Muscle layer of colon (tissue), 2 donors: ENCODE measurements at regions not wholly inside any gene's neighbourhood (a gene's known extent, or its start where the extent isn't known, plus 50 kb on each side); places are given as distances from the start of the nearest gene placed in this dataset.
"Not testable (repeated sequence)": the region's sequence is repeated elsewhere in the genome, so short reads cannot be mapped to it uniquely, and the experiment has no call there.

Source experiments
- H3K27ac ChIP-seq: one replicate; pipeline ENCODE4 v1.7.0; 2013; ENCODE audit warnings: low read depth, mild to moderate bottlenecking, low read length, moderate library complexity
- H3K27me3 ChIP-seq, 2 donors: one replicate each; pipeline ENCODE4 v1.7.0; 2013; ENCODE audit warnings: low read length in 2 of 2, mild to moderate bottlenecking in 2 of 2; ENCODE audit not compliant: insufficient read depth in 2 of 2, control insufficient read depth in 1 of 2
- H3K36me3 ChIP-seq: one replicate; pipeline ENCODE4 v1.7.0; 2013; ENCODE audit warnings: mild to moderate bottlenecking, low read length; ENCODE audit not compliant: insufficient read depth
- H3K4me1 ChIP-seq: one replicate; pipeline ENCODE4 v1.7.0; 2013; ENCODE audit warnings: mild to moderate bottlenecking, low read length; ENCODE audit not compliant: insufficient read depth
- H3K4me3 ChIP-seq, 2 donors: one replicate each; pipeline ENCODE4 v1.7.0; 2013; ENCODE audit warnings: low read length in 2 of 2, low read depth in 1 of 2, mild to moderate bottlenecking in 1 of 2, moderate library complexity in 1 of 2
- H3K9ac ChIP-seq: one replicate; pipeline ENCODE4 v1.7.0; 2013; ENCODE audit warnings: low read length
- H3K9me3 ChIP-seq: one replicate; pipeline ENCODE4 v1.7.0; 2013; ENCODE audit warnings: mild to moderate bottlenecking, low read length
- donor health status: abdominal sarcoma.
- donor health status: Adenocarcinoma of cecum.

DNA sequence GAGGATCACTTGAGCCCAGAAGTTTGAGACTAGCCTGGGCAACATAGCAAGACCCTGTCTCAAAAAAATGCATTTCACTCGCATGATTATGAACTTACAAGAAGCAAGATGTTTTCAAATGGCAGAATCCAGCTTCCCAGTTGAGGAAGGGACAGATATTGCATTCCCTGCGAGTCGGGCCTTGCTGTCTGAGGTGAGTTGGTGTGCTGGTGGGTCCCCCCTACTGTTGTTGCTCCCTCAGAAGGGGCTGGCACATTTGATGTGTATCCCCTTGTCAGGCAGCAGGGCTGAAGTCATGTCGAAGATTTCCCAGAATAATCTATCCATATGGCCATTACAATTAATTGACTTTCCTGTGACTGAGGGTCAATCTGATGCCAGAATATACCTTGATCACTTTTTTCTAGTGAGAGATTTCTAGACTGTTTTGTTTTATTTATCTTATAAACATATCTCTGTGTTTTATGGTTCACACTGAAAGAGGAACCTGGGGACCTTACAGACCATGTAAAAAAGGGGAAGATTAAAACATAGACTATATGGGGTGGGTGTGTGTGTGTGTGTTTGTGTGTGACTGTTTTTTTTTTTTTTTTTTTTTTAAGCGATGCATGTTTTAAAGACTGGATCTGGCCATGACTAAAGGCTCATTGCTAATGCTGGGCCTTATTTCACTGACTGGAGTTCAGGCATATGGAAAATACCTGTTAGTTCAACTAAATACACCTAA is 112.1 kb upstream of the MRPS22 start:
- H3K4me1 ChIP-seq: peaks cover 12% of the 10 kb centered on the region
- no peak overlapping the region for H3K9ac ChIP-seq
- no peaks in the 10 kb centered on the region for H3K9me3 ChIP-seq
- no peak overlapping the region for H3K4me3 ChIP-seq
- H3K36me3 ChIP-seq: no peaks in the 10 kb centered on the region
- no peaks in the 10 kb centered on the region for H3K27me3 ChIP-seq
- no peak overlapping the region for H3K27ac ChIP-seq

DNA sequence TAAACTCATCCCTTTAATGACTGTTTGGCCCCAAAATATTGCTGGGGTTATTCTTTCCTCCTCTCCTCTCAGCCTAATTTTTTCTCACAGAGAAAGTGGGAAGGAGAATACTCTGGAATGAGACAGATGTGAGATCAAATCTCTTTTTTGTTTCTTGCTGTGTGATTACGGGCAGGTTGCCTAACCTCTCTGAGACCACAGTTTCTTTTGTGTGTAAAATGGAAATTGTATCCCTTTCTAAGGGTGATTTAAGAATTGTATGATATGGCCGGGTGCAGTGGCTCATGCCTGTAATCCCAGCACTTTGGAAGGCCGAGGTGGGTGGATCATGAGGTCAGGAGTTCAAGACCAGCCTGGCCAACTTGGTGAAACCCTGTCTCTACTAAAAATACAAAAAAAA is 111.5 kb upstream of the MRPS22 start:
- not testable (repeated sequence) for H3K4me1 ChIP-seq, H3K36me3 ChIP-seq, H3K27ac ChIP-seq, H3K9ac ChIP-seq, H3K27me3 ChIP-seq, H3K9me3 ChIP-seq, H3K4me3 ChIP-seq

DNA sequence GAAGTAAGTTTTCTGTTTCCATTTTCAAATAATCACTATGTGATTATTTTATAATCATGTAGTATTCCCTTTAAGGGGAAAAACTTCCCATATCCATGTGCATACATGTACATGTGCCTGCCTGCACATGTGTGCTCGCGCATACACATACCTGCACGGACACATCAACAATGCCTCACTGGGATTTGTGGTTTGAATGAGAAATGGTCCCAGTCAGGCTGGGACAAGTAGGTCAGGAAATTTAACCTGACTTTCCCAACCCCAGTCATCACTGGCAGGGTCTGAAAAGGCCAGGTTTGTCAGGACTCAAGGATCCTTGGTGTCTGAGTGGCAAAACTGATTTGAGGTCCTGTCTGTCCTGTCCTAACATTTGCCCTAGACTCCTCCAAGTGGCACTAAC is 109.3 kb upstream of the MRPS22 start:
- Histone ChIP-seq H3K9me3 (no peaks in the 10 kb centered on the region), H3K4me1 (no peaks in the 10 kb centered on the region), H3K36me3 (no peaks in the 10 kb centered on the region), H3K4me3 (no peak overlapping the region), H3K9ac (no peak overlapping the region), H3K27me3 (no peaks in the 10 kb centered on the region), H3K27ac (no peak overlapping the region)

DNA sequence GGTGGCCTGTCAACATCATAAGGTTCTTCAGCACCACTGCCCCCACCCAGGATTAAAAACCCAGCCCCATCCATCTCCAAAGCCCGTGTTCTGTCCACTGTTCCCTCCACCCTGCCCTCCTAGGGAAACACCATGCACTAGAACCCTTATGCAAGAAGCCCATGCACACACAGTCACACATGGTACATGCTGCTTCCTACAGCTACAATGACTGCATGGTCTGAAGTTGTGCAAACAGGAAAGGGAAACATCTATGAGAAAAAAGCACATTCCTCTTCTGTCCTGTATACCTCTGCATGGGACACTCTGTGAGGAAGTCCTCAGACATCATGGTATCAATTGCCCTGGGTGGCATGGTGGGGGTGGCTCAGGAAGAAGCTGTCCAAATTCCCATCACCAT is 108.6 kb upstream of the MRPS22 start:
- H3K36me3 ChIP-seq: no peaks in the 10 kb centered on the region
- H3K27ac ChIP-seq: no peak overlapping the region
- H3K4me1 ChIP-seq: no peaks in the 10 kb centered on the region
- H3K4me3 ChIP-seq: no peak overlapping the region
- H3K27me3 ChIP-seq: no peaks in the 10 kb centered on the region
- H3K9ac ChIP-seq: no peak overlapping the region
- H3K9me3 ChIP-seq: no peaks in the 10 kb centered on the region

DNA sequence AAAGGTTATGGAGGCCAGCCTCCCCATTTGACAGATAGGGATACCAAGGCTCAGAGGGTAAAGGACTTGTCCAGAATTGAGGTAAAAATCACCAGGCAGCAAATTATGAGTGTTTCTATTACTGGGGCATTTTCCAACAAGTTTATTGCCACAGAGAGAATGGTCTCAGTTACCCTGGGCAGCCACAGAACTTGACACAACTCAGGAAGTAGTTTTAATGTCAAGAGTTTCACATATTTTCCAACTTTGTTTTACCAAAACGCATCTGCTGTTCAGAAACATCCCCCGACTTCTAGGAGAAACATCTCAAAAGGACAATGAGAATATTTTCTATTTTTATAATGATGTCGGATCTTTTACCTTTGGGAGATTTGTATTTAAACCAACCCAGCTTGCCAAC is 107.5 kb upstream of the MRPS22 start:
- H3K36me3 ChIP-seq: no peaks in the 10 kb centered on the region
- no peaks in the 10 kb centered on the region for H3K4me1 ChIP-seq
- H3K9me3 ChIP-seq: no peaks in the 10 kb centered on the region
- H3K4me3 ChIP-seq: no peak overlapping the region
- H3K9ac ChIP-seq: no peak overlapping the region
- H3K27ac ChIP-seq: no peak overlapping the region
- H3K27me3 ChIP-seq: no peaks in the 10 kb centered on the region

DNA sequence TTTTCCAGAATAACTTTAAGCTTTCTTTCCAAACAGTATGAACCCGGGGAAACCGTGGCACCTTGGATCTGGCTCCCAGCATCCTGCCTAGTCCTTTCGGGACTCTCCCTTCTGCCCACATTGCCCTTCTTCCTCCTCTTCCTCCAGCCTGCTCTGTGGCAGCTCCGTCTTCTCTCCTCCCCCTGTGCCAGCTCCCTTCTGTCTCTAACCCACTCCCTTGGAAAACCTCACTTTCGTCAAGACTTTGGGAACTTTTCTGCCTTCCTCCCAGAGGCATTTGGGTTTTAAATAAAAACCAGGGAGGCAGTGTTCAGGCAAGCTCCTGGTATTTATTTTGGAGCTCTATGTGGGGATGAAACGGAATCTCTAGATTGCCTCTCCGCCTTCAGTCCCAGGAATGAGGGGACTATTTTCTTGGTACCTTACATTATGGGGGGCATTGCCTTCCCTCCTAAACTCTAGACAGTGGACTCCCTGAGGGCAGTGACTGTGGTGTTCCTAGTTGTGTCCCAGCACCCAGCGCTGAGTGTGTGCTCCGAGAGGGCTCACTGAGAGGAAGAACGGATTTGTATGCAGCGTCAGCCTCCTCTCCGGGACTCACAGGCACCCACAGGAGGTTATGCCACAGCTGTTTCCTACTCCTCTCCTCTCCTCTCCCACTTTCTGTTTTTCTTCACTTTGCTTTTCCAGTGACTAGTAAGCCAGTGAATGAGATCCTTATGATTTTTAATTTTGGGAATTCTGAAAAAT is 105.4 kb upstream of the MRPS22 start:
- H3K36me3 ChIP-seq: no peaks in the 10 kb centered on the region
- no peaks in the 10 kb centered on the region for H3K27me3 ChIP-seq
- no peaks in the 10 kb centered on the region for H3K9me3 ChIP-seq
- H3K4me3 ChIP-seq: no peak overlapping the region
- no peaks in the 10 kb centered on the region for H3K4me1 ChIP-seq
- H3K27ac ChIP-seq: no peak overlapping the region
- H3K9ac ChIP-seq: no peak overlapping the region

DNA sequence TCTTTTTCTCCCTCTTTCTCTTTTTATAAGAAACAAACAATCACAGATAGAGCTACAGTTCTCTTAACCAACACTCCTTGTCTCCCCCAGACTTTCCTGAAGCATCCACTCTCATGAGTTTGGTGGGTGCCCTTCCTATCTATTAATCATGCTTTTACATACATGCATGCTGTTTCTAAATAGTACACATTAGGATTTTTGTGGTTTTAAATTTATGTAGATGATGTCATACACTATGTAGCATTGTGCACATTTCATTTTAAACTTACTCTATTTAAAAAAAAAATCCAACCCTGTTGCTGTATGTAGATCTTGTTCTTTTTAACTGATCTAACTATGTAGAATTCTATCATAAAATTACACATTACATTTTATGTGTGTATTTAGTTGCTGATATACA is 104.3 kb upstream of the MRPS22 start:
- Histone ChIP-seq H3K9ac (no peak overlapping the region), H3K4me1 (no peaks in the 10 kb centered on the region), H3K9me3 (no peaks in the 10 kb centered on the region), H3K27me3 (no peaks in the 10 kb centered on the region), H3K27ac (no peak overlapping the region), H3K36me3 (no peaks in the 10 kb centered on the region), H3K4me3 (no peak overlapping the region)

DNA sequence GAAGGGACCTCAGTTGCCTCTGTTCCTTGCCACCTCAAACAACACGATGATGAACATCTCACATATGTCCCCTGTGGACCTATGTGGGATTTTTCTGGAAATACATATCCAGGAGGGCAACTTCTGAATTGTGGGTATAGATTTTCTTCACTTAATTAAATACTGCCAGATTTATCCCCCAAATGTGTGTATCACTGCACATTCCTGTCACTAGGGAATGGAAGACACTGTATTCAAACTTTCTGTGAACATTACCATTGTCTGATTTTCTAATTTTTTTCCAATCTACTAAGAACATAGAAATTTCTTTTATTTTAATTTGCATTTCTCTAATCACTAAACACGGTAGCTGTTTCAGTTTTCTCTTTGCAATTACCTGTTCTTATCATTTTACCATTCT is 102.0 kb upstream of the MRPS22 start:
- Histone ChIP-seq H3K36me3 (no peaks in the 10 kb centered on the region), H3K4me3 (no peak overlapping the region), H3K27me3 (no peaks in the 10 kb centered on the region), H3K4me1 (no peaks in the 10 kb centered on the region), H3K9ac (no peak overlapping the region), H3K9me3 (no peaks in the 10 kb centered on the region), H3K27ac (no peak overlapping the region)

DNA sequence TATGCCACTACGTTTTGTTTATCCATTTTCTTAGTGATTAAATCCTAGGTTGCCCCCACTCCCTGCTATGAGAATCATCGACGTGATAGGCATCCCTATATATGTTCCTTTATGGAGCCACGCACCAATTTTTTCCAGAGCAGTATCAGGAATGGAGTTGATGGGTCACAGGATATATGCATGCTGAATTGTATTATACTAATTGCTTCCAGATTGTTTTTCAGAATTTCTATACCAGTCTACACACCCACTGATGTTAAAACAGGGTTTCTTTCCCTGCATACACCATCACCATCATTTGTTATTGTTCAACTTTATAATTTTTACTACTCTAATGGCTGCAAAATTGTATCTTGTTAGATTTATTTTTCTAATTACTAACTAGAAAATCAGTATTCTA is 100.1 kb upstream of the MRPS22 start:
- no peaks in the 10 kb centered on the region for H3K36me3 ChIP-seq

DNA sequence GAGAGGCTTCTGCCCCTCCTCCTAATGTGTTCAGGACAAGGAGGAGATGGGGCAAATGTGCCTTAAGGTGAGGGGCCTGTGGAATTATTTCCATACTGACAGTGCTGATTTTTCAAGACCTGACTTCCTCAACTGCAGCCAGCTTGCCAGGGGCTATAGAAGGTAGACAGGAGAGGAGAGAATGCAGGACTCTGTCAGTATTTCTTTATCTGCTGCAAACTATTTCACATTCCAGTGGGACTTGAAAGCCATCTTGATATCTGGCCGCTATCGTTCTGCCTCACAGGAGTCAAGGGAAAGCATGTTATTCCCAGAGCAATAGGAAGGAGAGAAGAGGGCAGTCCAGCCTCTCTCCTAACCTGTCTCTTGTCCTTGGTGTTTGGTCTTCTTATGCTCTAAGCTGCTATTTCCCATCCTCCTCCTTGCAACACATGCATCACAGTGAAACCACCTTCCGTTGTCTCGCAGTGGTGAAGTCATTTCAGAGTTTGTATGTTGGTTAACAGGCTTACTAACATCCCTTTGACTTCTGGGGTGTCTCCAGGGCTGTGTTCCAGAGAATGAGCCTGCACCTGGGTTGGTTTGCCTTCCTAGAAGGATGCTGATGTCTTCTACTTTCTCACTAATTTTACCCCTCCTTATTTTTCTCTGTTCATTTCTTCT is 95.1 kb upstream of the MRPS22 start:
- no peaks in the 10 kb centered on the region for H3K27me3 ChIP-seq
- H3K9me3 ChIP-seq: no peaks in the 10 kb centered on the region
- no peaks in the 10 kb centered on the region for H3K4me1 ChIP-seq
- no peak overlapping the region for H3K9ac ChIP-seq
- H3K27ac ChIP-seq: no peak overlapping the region
- H3K4me3 ChIP-seq: no peak overlapping the region
- no peaks in the 10 kb centered on the region for H3K36me3 ChIP-seq

More for the DNA sequence above, 100.1 kb upstream of the MRPS22 start:
- no peaks in the 10 kb centered on the region for H3K27me3 ChIP-seq
- no peak overlapping the region for H3K27ac ChIP-seq
- H3K4me3 ChIP-seq: no peak overlapping the region
- no peaks in the 10 kb centered on the region for H3K4me1 ChIP-seq
- H3K9ac ChIP-seq: no peak overlapping the region
- no peaks in the 10 kb centered on the region for H3K9me3 ChIP-seq

DNA sequence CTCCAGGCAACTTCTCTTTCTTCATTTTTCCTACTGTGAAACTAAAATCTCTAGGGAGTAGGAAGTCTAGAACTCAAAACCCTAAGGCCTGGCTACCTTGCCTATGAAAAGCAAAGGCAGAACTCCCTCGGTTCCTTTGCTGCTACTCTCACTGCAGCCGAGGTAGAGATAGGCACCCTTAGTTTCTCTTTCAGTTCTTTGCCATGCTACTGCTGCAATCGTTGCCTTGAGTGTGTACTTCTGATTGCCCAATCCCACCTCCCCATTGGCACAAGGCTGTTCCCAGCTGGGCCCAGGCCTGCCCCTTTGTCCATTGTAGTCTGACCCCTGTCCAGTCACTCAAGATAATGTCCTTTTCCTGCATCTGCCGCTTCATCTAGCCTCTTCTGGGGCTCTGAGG is 92.3 kb upstream of the MRPS22 start:
- Histone ChIP-seq H3K4me3 (no peak overlapping the region), H3K4me1 (no peaks in the 10 kb centered on the region), H3K9me3 (no peaks in the 10 kb centered on the region), H3K27me3 (no peaks in the 10 kb centered on the region), H3K9ac (no peak overlapping the region), H3K36me3 (no peaks in the 10 kb centered on the region), H3K27ac (no peak overlapping the region)
